NCI-H1694 (cell line): ENCODE measurements at regions not wholly inside any gene's neighbourhood (a gene's known extent, or its start where the extent isn't known, plus 50 kb on each side); places are given as distances from the start of the nearest gene placed in this dataset.
"Not testable (repeated sequence)": the region's sequence is repeated elsewhere in the genome, so short reads cannot be mapped to it uniquely, and the experiment has no call there.

Source experiments
- DNase-seq: peaks from one replicate; lab custom pipeline; 2025; lab: John Stamatoyannopoulos, UW

DNA sequence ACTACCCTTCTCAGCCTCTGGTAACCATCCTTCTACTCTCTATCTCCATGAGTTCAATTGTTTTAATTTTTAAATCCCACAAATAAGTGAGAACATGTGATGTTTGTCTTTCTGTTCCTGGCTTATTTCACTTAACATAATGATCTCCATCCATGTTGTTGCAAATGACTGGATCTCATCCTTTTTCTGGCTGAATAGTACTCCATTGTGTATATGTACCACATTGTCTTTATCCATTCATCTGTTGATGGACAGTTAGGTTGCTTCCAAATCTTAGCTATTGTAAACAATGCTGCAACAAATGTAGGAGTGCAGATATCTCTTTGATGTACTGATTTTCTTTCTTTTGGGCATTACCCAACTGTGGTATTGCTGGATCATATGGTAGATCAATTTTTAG is 103.0 kb downstream of the CARTPT start:
- not testable (repeated sequence) for DNase-seq

- no peak for DNase-seq
Observed at GRCh38 chr5:71825992-71826391, 106.9 kb downstream of the CARTPT start.

GRCh38 chr5:71828291-71829040 is 109.4 kb downstream of the CARTPT start:
- DNase-seq, result no peak

DNA sequence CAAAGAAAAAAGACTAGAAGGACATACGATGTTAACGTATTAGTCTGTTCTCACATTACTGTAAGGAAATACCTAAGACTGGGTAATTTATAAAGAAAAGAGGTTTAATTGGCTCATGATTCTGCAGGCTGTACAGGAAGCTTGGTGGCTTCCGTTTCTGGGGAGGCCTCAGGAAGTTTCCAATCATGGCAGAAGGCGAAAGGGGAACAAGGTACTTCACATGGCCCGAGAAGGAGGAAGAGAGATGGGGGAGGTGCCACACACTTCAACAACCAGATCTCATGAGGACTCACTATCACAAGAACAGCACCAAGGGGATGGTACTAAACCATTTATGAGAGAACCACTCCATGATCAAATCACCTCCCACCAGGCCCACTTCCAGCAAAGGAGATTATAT is 110.1 kb downstream of the CARTPT start:
- no peak for DNase-seq

GRCh38 chr5:71830681-71831539 is 111.8 kb downstream of the CARTPT start:
- DNase-seq, result peak; percentile 47

DNA sequence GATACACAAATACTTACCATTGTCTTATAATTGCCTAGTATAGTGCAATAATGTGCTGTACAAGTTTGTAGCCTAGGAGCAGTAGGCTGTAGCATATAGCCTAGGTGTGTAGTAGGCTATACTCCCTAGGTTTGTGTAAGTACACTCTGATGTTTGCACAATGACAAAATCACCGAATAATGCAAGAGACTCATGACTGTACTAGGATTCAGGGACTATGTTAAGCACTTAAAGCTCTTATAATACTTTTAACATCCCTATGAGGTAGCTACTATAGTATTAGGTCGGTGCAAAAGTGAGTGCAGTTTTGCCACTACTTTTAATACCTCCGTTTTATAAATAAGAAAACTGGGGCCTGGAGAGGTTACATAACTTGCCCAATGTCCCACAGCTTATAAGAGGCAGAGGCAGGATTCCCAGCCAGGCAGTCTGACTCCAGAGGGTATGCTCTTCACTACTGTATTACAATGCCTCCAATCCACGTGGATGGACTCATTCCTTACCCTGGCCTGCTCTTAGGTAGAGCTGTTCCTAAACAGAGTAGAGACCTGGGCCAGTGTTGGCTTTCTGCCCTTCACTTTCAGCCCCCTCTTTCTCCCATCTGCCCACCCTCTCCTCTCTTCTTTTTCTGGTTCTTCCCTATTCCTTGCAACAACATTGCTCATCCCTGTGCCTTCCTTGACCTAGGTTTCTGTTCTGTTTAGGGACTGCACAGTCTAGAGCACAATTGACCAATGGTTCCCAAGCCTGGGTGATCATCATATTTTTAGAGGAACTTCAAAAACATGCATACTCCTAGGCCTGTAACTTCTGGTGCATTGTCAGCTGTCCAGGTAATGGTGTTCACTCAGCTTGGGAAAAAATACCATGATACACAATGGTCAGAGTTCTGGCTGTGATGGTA is 114.0 kb downstream of the CARTPT start:
- no peak for DNase-seq

- no peak for DNase-seq
Observed at GRCh38 chr5:71834601-71835000, 115.5 kb downstream of the CARTPT start.

DNA sequence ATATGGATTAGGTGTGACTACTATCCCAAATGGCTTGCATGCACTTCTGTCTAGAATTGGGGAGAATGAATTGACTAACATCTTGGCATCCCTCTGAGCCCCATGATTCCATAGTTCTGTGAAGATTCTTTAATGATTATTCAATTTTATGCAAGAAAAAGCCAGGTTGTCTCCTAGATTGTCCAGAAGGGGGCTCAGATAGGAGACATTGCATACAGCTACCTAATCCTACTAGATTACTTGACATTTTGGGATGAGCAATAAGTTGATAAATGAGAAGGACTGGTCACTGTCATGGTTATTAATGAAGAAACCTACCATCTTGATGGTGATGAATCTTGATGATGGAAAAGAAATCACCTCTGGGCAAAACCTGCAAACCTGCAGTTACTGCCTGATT is 117.0 kb downstream of the CARTPT start:
- no peak for DNase-seq

DNA sequence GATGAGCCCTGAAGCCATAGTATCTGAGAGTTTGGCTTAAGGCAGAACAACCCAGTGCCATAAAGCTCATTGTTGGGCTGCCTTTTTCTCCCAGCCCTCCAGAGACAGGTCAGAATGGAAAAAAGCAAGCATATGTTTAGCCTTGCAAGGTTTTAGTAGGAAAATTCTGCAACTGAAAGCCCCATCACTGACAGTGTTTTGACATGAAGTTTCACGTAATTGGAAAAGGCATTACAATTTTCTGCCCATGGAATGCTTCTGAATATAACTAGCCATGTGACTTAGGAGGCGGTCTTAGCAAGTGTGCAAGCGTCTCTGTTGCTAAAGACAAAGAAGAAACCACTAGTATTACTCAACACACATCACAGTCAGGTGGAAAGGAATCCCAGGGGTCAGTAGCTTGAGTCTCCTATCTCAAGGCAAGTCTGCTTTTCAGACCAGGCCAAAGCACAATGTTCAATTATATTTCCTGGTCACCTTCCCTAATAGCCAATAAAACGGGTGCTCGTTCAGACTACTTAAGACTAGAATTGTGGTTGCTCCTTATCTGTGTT is 117.6 kb downstream of the CARTPT start:
- DNase-seq, result no peak

GRCh38 chr5:71838286-71838685 is 119.2 kb downstream of the CARTPT start:
- DNase-seq, result no peak

DNA sequence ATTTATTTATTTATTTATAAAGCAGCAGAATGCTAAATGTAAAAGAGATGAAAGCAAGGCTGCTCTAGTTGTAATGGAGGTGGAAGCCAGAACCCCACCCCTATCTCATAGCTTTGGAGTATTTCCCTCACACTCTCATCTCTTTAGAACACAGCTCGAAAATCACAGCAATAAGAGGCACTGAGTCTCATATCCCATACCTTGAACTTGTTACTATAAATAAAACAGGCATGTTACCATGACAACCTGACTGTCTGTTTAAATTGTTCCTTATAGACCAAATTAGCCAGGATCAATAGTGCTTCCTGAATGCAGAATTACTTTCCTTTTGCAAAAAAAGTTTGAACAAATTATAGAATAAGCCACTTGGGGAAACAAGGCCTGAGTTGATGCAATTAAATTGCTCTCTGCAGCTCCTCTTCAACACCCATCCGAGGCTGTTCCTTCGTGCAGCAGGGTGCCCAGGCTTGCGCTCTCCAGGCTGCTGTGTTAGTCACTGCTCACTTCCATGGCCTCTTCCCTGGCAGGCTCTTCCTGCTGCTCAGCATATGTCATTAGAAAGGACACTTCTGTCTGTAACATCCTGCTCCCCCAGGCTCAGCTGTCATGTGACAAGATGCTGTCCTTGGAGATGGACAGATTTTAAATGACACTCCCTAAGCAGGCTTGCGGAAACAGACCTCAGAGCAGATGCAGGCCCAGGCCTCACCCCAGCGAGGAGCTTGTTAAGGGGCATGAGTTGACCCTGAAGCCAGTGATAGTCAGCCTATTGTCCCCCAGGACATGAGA is 120.2 kb downstream of the CARTPT start:
- no peak for DNase-seq

GRCh38 chr5:71841107-71841506 is 122.0 kb downstream of the CARTPT start:
- DNase-seq, result no peak

DNA sequence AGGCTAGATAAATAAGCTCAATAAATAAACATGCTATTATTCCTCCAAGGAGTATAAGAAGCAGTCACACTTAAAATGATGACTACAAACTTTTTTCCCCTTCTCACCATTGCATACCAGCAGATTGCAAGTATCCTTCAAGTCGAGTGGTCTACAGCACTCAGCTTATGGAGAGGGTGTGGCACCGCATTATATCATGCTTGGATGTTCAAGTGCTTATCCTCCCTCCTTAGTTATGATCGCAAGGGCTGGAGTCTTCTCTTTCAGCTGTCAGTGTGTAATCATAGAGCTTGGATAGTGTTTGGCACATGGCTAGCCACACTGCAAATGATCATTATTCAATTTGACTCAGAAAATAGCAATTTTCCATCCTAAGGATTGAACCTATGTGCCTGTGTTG is 124.0 kb downstream of the CARTPT start:
- DNase-seq, result no peak

DNA sequence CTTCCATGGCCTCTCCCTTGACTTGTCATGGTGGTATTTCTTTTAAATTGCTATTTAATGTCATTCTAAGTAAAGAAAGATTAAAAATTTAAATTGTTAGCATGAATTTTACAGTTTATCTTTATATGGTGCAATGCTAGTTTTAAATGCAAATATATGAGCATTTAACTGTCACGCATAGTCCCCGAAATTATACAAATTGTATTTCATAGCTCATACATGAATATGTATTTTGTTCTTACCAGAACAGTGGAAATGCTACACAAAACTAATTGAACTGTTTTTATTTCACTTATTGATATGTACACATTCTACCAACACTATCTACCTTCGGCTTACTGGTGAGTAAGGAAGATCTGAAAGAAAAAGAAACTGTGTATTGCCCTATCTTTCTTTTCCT is 125.8 kb downstream of the CARTPT start:
- no peak for DNase-seq

GRCh38 chr5:71859515-71859914 is 140.4 kb downstream of the CARTPT start:
- DNase-seq, result no peak

DNA sequence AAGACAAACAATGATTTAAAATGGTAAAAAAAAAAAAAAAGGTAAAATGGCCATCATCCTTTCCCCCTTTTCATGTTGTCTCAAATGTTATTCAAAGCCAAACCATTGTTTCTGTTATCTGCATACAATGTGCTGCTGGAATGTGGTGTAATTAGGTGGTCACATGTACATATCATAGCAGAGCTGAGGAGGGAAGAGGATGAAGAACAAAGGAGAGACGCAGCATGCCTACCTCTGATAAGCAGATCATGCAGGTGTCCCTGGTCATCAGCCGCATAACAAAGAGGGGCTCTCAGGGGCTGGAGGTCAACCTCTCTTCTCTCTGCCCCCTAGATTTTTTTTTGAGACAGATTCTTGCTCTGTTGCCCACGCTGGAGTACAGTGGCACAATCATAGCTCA is 141.0 kb downstream of the CARTPT start:
- DNase-seq, result no peak

- DNase-seq, result no peak
Observed at GRCh38 chr5:71861682-71862081, 142.6 kb downstream of the CARTPT start.

DNA sequence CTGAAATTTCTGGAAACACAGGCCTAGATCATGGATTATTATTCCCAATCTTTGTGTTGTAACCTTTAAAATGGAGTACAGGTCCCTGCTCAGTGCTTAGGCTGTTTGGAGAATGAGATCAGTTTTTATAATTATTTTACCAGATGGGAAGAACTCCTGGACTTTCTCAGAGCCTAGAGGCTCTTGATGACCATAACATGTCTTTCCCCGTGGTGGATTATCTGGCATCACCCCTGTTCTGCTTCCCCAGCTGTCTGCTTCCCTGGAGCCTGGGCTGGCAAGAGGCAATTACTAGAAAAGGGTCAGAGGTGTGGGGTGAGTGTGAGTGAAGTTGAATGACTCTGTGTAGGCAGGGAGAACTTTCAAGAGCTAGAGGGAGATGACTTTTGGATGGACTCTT is 143.0 kb downstream of the CARTPT start:
- no peak for DNase-seq

DNA sequence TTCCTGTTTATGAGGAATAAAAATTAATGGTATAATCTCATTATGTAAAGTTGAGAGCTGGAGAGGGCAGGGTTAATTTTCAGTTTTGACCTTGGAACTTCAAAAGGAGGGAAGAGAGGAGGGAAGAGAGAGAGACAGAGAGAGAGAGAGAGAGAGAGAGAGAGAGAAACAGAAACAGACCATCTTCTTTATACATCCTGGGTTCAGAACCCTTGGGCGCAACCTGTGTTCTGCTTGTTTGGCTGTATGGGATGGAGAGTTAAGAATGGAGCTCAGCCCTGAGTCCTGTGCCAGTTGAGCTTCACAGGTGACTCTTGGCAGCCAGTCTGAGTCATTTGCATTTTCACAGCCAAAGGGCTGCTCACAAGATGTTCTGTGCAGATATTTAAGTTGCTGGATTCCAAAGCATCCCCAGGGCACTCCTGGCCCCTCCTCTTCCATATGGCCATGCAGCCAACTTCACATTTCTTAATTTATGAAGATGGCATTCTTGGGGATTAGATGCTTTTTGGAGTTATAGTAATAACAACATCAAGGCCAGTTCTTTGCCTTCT is 143.5 kb downstream of the CARTPT start:
- DNase-seq, result no peak

DNA sequence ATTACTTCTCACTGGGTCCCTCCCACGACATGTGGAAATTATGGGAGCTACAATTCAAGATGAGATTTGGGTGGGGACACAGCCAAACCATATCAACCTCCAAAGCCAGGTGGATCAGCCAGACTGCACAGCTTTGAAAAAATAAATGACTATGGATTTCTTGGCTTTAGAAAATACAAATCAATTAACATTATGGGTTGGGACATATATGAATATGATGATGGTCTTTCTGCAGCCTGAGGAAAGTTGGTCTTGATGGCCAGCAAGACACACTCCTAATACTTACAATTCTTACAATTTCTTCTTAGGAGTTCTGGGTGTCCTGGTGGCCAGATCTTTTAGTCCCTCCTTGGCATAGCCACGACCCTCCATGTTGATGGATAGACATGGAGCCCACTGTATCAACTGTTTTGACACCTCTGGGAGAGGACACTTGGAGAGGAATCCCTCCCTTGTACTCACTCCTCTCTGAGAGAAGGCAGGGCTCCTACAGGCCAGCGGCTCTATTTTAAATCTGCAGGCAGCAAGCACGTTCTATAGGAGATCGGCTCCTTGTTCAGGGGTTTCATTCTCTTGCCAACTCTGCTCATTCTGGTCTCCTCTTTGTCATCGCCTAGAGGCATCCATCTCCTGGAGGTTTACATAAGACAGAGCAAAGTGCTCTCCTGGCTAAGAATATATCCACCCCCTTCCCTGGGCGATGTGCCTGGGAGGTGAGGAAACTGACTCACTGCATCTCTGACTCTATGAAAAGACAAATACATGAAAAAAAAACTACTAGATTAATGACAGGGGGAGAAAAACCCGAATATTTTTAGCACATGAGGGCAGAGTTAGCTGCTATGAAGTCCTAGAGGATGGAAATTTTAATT is 145.9 kb downstream of the CARTPT start:
- DNase-seq, result no peak
